ENCODE measurements at regions not wholly inside any gene's neighbourhood (a gene's known extent, or its start where the extent isn't known, plus 50 kb on each side); places are given as distances from the start of the nearest gene placed in this dataset.

DNA sequence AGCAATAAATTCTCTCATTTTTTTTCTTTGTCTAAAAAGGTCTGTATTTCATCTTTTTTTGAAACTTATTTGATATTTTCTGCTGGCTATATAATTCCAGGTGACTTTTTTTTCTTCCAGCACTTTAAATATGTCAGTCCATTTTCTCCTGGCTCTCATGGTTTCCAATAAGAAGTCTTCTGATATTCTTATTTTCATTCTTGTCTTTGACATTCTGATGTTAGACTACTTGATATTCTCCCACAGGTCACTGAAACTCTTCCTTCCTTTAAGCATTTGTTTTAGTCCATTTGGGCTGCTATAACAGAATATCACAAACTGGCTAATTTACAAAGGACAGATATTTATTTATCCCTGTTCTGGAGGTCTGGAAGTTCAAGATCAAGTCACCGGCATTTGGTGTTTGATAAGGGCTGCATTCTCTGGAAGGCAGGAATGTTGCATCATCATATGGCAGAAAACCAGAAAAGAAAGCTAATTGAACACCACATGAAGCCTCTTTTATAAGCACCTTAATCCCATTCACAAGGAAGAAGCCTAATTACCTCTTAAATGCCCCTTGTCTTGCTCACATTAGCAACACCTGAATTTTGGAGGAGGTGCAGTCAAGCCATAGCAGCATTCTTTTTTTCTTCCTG lies 242.1 kb upstream of the TNRC6C start:
- Mint-ChIP-seq H3K27me3 (ENCODE audit: low read depth) (peaks cover 2% of the 10 kb centered on the region), H3K4me3 (no peak overlapping the region), H3K36me3 (ENCODE audit: low read depth) (peaks cover 4% of the 10 kb centered on the region), H3K4me1 (peaks cover 11% of the 10 kb centered on the region), H3K27ac (ENCODE audit: unreplicated experiment) (no peak overlapping the region), H3K9me3 (peaks cover 6% of the 10 kb centered on the region)
- TF ChIP-seq, protein P1, sequence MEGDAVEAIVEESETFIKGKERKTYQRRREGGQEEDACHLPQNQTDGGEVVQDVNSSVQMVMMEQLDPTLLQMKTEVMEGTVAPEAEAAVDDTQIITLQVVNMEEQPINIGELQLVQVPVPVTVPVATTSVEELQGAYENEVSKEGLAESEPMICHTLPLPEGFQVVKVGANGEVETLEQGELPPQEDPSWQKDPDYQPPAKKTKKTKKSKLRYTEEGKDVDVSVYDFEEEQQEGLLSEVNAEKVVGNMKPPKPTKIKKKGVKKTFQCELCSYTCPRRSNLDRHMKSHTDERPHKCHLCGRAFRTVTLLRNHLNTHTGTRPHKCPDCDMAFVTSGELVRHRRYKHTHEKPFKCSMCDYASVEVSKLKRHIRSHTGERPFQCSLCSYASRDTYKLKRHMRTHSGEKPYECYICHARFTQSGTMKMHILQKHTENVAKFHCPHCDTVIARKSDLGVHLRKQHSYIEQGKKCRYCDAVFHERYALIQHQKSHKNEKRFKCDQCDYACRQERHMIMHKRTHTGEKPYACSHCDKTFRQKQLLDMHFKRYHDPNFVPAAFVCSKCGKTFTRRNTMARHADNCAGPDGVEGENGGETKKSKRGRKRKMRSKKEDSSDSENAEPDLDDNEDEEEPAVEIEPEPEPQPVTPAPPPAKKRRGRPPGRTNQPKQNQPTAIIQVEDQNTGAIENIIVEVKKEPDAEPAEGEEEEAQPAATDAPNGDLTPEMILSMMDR (conservative IDR thresholded peaks at IDR 0.05): no peak
- DNase-seq (ENCODE audit: low read depth, low spot score): no peak

DNA sequence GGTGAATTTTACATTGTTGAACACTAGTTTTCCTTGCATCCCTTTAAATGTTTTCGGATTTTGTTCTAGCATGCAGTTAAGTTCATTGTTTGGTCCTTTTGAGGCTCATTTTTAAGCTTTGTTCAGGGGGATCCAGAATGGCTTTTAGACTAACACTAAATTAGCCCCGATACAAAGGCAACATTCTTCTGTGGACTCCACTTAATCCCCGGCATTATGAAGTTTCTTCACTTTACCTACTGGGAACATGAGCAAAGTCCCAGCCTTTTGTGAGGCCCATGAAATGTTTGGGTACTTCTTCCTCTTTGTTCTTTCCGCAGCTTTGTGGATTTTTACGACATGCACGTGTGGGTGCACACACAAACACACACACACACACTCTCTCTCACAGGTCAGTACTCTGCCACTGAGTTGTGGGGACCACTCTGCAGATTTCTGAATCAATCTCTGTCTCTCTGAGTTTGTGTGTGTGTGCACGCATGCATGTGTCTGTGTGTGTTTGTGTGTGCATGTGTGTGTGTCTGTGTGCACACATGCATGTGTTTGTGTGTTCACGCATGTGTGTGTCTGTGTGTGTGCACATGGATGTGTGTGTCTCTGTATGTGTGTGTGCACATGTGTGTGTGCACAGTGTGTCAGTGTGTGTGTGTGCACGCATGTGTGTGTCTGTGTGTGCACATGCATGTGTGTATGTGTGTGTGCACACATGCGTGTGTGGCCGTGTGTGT lies 240.4 kb upstream of the TNRC6C start:
- peaks cover 6% of the 10 kb centered on the region for H3K9me3 Mint-ChIP-seq
- H3K4me1 Mint-ChIP-seq: peaks cover 15% of the 10 kb centered on the region
- no peak overlapping the region for H3K4me3 Mint-ChIP-seq
- peak overlapping the region; percentile 73 for H3K27ac Mint-ChIP-seq (ENCODE audit: unreplicated experiment)
- no peaks in the 10 kb centered on the region for H3K27me3 Mint-ChIP-seq (ENCODE audit: low read depth)
- peaks cover 4% of the 10 kb centered on the region for H3K36me3 Mint-ChIP-seq (ENCODE audit: low read depth)
- TF ChIP-seq, protein P1 (conservative IDR thresholded peaks at IDR 0.05): no peak
- DNase-seq (ENCODE audit: low read depth, low spot score): no peak

DNA sequence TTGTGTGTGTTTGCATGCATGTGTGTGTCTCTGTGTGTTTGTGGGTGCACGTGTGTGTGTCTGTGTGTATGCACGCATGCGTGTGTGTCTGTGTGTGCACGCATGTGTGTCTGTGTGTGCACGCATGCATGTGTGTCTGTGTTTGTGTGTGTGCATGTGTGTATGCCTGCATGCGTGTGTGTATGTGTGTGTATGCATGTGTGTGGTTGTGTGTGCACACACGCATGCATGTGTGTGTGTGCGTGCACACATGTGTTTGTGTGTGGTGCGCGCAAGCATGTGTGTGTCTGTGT lies 239.9 kb upstream of the TNRC6C start:
- TF ChIP-seq, protein P1 (conservative IDR thresholded peaks at IDR 0.05): no peak
- no peak overlapping the region for H3K27ac Mint-ChIP-seq (ENCODE audit: unreplicated experiment)

DNA sequence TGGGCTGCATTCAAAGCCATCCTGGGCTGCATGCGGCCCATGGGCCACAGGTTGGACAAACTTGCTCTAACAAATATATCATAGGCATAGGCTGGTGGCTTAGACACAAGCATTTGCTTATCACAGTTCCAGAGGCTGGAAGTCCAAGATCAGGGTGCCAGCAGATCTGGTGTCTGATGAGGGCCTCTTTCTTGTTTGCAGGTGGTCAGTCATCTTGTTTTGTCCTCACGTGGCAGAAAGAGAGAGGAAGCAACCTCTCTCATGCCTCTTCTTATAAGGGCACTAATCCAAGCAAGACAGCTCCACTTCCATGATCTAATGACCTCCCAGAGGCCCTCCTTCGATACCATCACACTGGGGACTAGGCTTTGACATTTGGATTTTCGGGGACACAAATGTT lies 238.7 kb upstream of the TNRC6C start:
- no peak for DNase-seq (ENCODE audit: low read depth, low spot score)

More for the DNA sequence above, 239.9 kb upstream of the TNRC6C start:
- Mint-ChIP-seq H3K27me3 (ENCODE audit: low read depth) (no peaks in the 10 kb centered on the region), H3K4me3 (no peak overlapping the region), H3K9me3 (peaks cover 6% of the 10 kb centered on the region), H3K4me1 (peaks cover 15% of the 10 kb centered on the region), H3K36me3 (ENCODE audit: low read depth) (peaks cover 4% of the 10 kb centered on the region)
- DNase-seq (ENCODE audit: low read depth, low spot score): no peak

DNA sequence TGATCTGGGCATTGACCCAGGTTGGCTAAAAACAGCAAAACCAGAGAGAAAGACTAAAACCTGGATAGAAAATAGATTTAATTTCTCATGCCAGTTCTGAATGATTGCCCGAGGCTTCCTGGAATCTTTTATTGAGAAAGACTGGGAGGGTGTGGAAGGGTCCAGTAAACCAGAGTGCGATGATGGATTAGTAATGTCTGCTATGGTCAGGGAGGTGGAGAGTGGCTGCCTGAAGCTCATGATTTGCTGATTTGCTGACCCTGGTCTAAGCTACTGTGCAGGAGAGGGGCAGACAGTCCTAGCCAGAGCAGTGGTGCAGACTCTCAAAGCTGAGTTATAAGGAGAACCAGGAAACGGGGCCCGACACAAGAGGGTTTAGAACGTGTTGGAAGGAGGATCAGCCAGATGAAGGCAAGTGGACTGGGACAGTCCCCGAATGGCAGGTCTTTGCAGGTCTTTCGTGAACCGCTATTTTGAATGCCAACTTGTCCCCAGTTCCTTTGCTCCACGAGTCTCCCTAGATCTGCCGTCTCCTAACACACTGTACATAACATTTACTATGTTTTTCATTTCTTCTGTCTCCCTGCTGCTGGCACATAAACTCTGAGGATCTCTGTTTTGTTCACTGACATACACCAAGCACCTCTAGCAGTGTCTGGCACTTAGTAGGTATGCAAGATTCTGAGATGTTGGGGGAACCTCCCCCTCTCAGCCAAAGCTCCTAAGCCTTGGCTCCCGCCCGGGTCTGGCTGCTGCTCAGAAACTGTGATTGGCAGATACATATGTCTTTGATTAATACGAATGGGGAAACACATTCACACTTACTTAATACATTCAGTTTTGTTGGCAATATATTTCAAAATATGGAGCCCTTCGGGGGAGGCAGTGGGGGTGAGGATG lies 237.3 kb upstream of the TNRC6C start:
- DNase-seq (ENCODE audit: low read depth, low spot score): no peak

More for the DNA sequence above, 238.7 kb upstream of the TNRC6C start:
- peaks cover 15% of the 10 kb centered on the region for H3K4me1 Mint-ChIP-seq
- H3K27ac Mint-ChIP-seq (ENCODE audit: unreplicated experiment): no peak overlapping the region
- H3K9me3 Mint-ChIP-seq: peaks cover 6% of the 10 kb centered on the region
- H3K36me3 Mint-ChIP-seq (ENCODE audit: low read depth): peaks cover 4% of the 10 kb centered on the region
- no peaks in the 10 kb centered on the region for H3K27me3 Mint-ChIP-seq (ENCODE audit: low read depth)
- TF ChIP-seq, protein P1 (conservative IDR thresholded peaks at IDR 0.05): no peak
- H3K4me3 Mint-ChIP-seq: no peak overlapping the region

More for the DNA sequence above, 237.3 kb upstream of the TNRC6C start:
- peaks cover 5% of the 10 kb centered on the region for H3K9me3 Mint-ChIP-seq
- H3K4me1 Mint-ChIP-seq: peaks cover 17% of the 10 kb centered on the region
- no peaks in the 10 kb centered on the region for H3K27me3 Mint-ChIP-seq (ENCODE audit: low read depth)
- H3K27ac Mint-ChIP-seq (ENCODE audit: unreplicated experiment): no peak overlapping the region
- peaks cover 3% of the 10 kb centered on the region for H3K36me3 Mint-ChIP-seq (ENCODE audit: low read depth)
- no peak overlapping the region for H3K4me3 Mint-ChIP-seq
- TF ChIP-seq, protein P1 (conservative IDR thresholded peaks at IDR 0.05): no peak

Data from neural crest cell (in vitro differentiated cells).